GM19395 (cell line): ENCODE measurements at regions not wholly inside any gene's neighbourhood (a gene's known extent, or its start where the extent isn't known, plus 50 kb on each side); places are given as distances from the start of the nearest gene placed in this dataset.
"Not testable (repeated sequence)": the region's sequence is repeated elsewhere in the genome, so short reads cannot be mapped to it uniquely, and the experiment has no call there.

Experiments
- ATAC-seq: cut with Tn5 transposase; IDR thresholded peaks from one replicate; pipeline ENCODE4 v1.9.1; 2021; ENCODE audit warnings: mild to moderate bottlenecking, moderate library complexity; ENCODE audit not compliant: unreplicated experiment

- ATAC-seq, result peak; percentile 72
Measured at GRCh38 chr21:14686466-14687267, 140.6 kb upstream of the SAMSN1 start.

- no peak for ATAC-seq
Measured at GRCh38 chr21:14685568-14685967, 139.5 kb upstream of the SAMSN1 start.

- peak; percentile 38 for ATAC-seq
Measured at GRCh38 chr21:14684071-14684470, 138.0 kb upstream of the SAMSN1 start.

- no peak for ATAC-seq
Measured at GRCh38 chr21:14683063-14683462, 136.9 kb upstream of the SAMSN1 start.

GRCh38 chr21:14678973-14679574 is 133.0 kb upstream of the SAMSN1 start:
- no peak for ATAC-seq

- ATAC-seq, result no peak
Measured at GRCh38 chr21:14677639-14678179, 131.6 kb upstream of the SAMSN1 start.

- ATAC-seq, result no peak
Measured at GRCh38 chr21:14677013-14677412, 130.9 kb upstream of the SAMSN1 start.

GRCh38 chr21:14675774-14676530 is 129.8 kb upstream of the SAMSN1 start:
- ATAC-seq, result peak; percentile 75

GRCh38 chr21:14673649-14674048 is 127.5 kb upstream of the SAMSN1 start:
- no peak for ATAC-seq

GRCh38 chr21:14672466-14672865 is 126.4 kb upstream of the SAMSN1 start:
- ATAC-seq, result no peak

GRCh38 chr21:14670409-14670808 is 124.3 kb upstream of the SAMSN1 start:
- no peak for ATAC-seq

- ATAC-seq, result not testable (repeated sequence)
Measured at GRCh38 chr21:14669092-14669491, 123.0 kb upstream of the SAMSN1 start.

- no peak for ATAC-seq
Measured at GRCh38 chr21:14657241-14658008, 111.3 kb upstream of the SAMSN1 start.

- no peak for ATAC-seq
Measured at GRCh38 chr21:14646893-14647292, 100.8 kb upstream of the SAMSN1 start.

GRCh38 chr21:14645702-14646101 is 99.6 kb upstream of the SAMSN1 start:
- no peak for ATAC-seq

GRCh38 chr21:14632359-14632758 is 86.2 kb upstream of the SAMSN1 start:
- no peak for ATAC-seq

- peak; percentile 72 for ATAC-seq
Measured at GRCh38 chr21:14630556-14631069, 84.5 kb upstream of the SAMSN1 start.

GRCh38 chr21:14629461-14629860 is 83.3 kb upstream of the SAMSN1 start:
- ATAC-seq, result no peak

- ATAC-seq, result not testable (repeated sequence)
Measured at GRCh38 chr21:14623079-14623478, 77.0 kb upstream of the SAMSN1 start.

GRCh38 chr21:14620152-14620551 is 74.0 kb upstream of the SAMSN1 start:
- ATAC-seq, result no peak
